ENCODE measurements at regions not wholly inside any gene's neighbourhood (a gene's known extent, or its start where the extent isn't known, plus 50 kb on each side); places are given as distances from the start of the nearest gene placed in this dataset.

GRCh38 chr2:121037480-121037879, 247.5 kb downstream of the TFCP2L1 start:
- DNase-seq, result no peak

- DNase-seq, result no peak
These were observed 247.0 kb downstream of the TFCP2L1 start for GRCh38 chr2:121038031-121038430.

GRCh38 chr2:121038431-121038830, 246.6 kb downstream of the TFCP2L1 start:
- DNase-seq, result no peak

GRCh38 chr2:121038891-121039616, 245.9 kb downstream of the TFCP2L1 start:
- DNase-seq, result no peak

GRCh38 chr2:121039679-121040078, 245.3 kb downstream of the TFCP2L1 start:
- no peak for DNase-seq

- no peak for DNase-seq
These were observed 243.5 kb downstream of the TFCP2L1 start for GRCh38 chr2:121041516-121041915.

GRCh38 chr2:121043061-121043826, 241.8 kb downstream of the TFCP2L1 start:
- DNase-seq, result no peak

GRCh38 chr2:121043827-121044222, 241.2 kb downstream of the TFCP2L1 start:
- no peak for DNase-seq

- no peak for DNase-seq
These were observed 240.6 kb downstream of the TFCP2L1 start for GRCh38 chr2:121044412-121044811.

- DNase-seq, result no peak
These were observed 239.8 kb downstream of the TFCP2L1 start for GRCh38 chr2:121045245-121045644.

GRCh38 chr2:121046335-121046734, 238.7 kb downstream of the TFCP2L1 start:
- no peak for DNase-seq

GRCh38 chr2:121047383-121047782, 237.6 kb downstream of the TFCP2L1 start:
- DNase-seq, result no peak

GRCh38 chr2:121049131-121049530, 235.9 kb downstream of the TFCP2L1 start:
- DNase-seq, result no peak

GRCh38 chr2:121049950-121050585, 234.9 kb downstream of the TFCP2L1 start:
- DNase-seq, result no peak

- DNase-seq, result no peak
These were observed 233.7 kb downstream of the TFCP2L1 start for GRCh38 chr2:121051311-121051710.

- DNase-seq, result no peak
These were observed 233.0 kb downstream of the TFCP2L1 start for GRCh38 chr2:121052023-121052422.

GRCh38 chr2:121052521-121052920, 232.5 kb downstream of the TFCP2L1 start:
- DNase-seq, result no peak

- no peak for DNase-seq
These were observed 229.9 kb downstream of the TFCP2L1 start for GRCh38 chr2:121055088-121055487.

- no peak for DNase-seq
These were observed 229.5 kb downstream of the TFCP2L1 start for GRCh38 chr2:121055501-121055900.

GRCh38 chr2:121058852-121059558, 226.0 kb downstream of the TFCP2L1 start:
- no peak for DNase-seq

- no peak for DNase-seq
These were observed 225.1 kb downstream of the TFCP2L1 start for GRCh38 chr2:121059651-121060649.

GRCh38 chr2:121061633-121062032, 223.4 kb downstream of the TFCP2L1 start:
- DNase-seq, result no peak

All from CD4-positive, alpha-beta T cell treated with Interleukin-4 for 1 hour (primary cell).